ENCODE measurements at regions not wholly inside any gene's neighbourhood (a gene's known extent, or its start where the extent isn't known, plus 50 kb on each side); places are given as distances from the start of the nearest gene placed in this dataset.

DNA sequence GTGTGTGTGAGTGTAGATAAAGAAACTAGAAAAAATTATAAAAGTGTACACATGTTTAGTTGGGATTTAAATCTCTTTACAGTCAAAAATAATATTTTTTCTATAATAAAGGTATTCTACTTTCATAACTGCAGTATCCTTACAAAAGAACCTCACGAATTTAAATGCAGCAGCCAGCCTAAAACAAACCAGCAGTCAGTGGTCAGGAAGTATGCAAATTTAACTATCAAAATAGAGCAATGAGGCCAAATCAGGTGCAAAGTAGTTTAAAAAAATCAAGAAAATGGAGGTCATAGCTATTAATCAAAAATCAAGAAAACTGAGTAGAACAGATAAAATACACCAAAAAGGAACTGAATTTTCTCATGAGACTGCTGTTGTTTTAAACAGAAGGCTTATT, 407.1 kb downstream of the CDH19 start:
- Mint-ChIP-seq H3K27ac (no peak overlapping the region), H3K4me3 (no peak overlapping the region), H3K36me3 (no peaks in the 10 kb centered on the region), H3K9me3 (no peaks in the 10 kb centered on the region), H3K27me3 (ENCODE audit: low read depth) (no peaks in the 10 kb centered on the region), H3K4me1 (peaks cover 3% of the 10 kb centered on the region; the same call in 1 of the 2 replicates)
- ATAC-seq (no peak), DNase-seq (ENCODE audit: low spot score) (no peak)
- POLR2A ChIA-PET, result no interaction called here
- TF ChIP-seq NR1H2 (CRISPR knock-in tag; IDR thresholded peaks at IDR 0.05) (no peak), FOXP1 (CRISPR knock-in tag; IDR thresholded peaks at IDR 0.05; ENCODE audit: borderline replicate concordance) (no peak), PRDM15 (CRISPR knock-in tag; IDR thresholded peaks at IDR 0.05) (no peak)
- TF ChIP-seq, protein P1, sequence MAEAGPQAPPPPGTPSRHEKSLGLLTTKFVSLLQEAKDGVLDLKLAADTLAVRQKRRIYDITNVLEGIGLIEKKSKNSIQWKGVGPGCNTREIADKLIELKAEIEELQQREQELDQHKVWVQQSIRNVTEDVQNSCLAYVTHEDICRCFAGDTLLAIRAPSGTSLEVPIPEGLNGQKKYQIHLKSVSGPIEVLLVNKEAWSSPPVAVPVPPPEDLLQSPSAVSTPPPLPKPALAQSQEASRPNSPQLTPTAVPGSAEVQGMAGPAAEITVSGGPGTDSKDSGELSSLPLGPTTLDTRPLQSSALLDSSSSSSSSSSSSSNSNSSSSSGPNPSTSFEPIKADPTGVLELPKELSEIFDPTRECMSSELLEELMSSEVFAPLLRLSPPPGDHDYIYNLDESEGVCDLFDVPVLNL (CRISPR knock-in tag; IDR thresholded peaks at IDR 0.05; ENCODE audit: borderline replicate concordance, low read depth), result no peak
- TF ChIP-seq, protein P2, sequence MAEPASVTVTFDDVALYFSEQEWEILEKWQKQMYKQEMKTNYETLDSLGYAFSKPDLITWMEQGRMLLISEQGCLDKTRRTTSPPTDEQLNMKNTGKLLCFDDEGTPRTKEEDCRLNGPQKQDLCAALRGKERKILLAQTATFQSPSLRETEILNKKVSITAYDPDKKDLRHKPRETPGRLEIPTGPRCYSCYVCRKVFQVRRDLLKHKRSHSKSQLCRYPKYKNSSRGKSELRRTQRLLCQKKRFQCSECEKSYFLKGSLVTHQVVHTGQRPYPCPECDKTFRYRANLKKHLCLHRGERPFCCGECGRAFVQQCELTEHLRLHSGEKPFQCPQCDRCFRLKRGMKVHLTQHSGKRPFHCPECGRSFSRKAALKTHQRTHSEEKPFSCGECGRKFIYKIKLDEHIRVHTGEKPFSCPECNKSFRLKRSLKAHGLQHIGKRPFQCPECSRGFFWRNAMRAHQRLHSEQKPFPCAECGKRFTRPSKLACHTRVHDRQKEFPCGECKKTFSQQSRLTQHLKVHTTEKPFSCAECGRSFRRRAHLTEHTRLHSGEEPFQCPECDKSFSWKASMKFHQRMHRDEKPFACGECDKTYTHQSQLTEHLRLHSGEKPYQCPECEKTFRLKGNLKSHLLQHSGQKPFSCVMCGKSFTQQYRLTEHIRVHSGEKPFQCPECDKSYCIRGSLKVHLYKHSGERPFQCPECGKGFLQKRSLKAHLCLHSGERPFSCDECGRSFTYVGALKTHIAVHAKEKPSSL (CRISPR knock-in tag; conservative IDR thresholded peaks at IDR 0.05), result no peak
- TF ChIP-seq, protein P3, sequence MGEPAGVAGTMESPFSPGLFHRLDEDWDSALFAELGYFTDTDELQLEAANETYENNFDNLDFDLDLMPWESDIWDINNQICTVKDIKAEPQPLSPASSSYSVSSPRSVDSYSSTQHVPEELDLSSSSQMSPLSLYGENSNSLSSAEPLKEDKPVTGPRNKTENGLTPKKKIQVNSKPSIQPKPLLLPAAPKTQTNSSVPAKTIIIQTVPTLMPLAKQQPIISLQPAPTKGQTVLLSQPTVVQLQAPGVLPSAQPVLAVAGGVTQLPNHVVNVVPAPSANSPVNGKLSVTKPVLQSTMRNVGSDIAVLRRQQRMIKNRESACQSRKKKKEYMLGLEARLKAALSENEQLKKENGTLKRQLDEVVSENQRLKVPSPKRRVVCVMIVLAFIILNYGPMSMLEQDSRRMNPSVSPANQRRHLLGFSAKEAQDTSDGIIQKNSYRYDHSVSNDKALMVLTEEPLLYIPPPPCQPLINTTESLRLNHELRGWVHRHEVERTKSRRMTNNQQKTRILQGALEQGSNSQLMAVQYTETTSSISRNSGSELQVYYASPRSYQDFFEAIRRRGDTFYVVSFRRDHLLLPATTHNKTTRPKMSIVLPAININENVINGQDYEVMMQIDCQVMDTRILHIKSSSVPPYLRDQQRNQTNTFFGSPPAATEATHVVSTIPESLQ (CRISPR knock-in tag; IDR thresholded peaks at IDR 0.05), result no peak
- CTCF ChIA-PET, result no interaction called here

- H3K27ac Mint-ChIP-seq, result no peak overlapping the region
- H3K4me3 Mint-ChIP-seq, result no peak overlapping the region
- ATAC-seq, result peak; percentile 44
- POLR2A ChIA-PET, result no interaction called here
- peaks cover 3% of the 10 kb centered on the region; the same call in 1 of the 2 replicates for H3K4me1 Mint-ChIP-seq
- H3K27me3 Mint-ChIP-seq (ENCODE audit: low read depth), result no peaks in the 10 kb centered on the region
- no peaks in the 10 kb centered on the region for H3K9me3 Mint-ChIP-seq
- no peak for DNase-seq (ENCODE audit: low spot score)
- TF ChIP-seq, protein P4, sequence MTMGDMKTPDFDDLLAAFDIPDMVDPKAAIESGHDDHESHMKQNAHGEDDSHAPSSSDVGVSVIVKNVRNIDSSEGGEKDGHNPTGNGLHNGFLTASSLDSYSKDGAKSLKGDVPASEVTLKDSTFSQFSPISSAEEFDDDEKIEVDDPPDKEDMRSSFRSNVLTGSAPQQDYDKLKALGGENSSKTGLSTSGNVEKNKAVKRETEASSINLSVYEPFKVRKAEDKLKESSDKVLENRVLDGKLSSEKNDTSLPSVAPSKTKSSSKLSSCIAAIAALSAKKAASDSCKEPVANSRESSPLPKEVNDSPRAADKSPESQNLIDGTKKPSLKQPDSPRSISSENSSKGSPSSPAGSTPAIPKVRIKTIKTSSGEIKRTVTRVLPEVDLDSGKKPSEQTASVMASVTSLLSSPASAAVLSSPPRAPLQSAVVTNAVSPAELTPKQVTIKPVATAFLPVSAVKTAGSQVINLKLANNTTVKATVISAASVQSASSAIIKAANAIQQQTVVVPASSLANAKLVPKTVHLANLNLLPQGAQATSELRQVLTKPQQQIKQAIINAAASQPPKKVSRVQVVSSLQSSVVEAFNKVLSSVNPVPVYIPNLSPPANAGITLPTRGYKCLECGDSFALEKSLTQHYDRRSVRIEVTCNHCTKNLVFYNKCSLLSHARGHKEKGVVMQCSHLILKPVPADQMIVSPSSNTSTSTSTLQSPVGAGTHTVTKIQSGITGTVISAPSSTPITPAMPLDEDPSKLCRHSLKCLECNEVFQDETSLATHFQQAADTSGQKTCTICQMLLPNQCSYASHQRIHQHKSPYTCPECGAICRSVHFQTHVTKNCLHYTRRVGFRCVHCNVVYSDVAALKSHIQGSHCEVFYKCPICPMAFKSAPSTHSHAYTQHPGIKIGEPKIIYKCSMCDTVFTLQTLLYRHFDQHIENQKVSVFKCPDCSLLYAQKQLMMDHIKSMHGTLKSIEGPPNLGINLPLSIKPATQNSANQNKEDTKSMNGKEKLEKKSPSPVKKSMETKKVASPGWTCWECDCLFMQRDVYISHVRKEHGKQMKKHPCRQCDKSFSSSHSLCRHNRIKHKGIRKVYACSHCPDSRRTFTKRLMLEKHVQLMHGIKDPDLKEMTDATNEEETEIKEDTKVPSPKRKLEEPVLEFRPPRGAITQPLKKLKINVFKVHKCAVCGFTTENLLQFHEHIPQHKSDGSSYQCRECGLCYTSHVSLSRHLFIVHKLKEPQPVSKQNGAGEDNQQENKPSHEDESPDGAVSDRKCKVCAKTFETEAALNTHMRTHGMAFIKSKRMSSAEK (CRISPR knock-in tag; IDR thresholded peaks at IDR 0.05; ENCODE audit: borderline replicate concordance), result no peak
- TF ChIP-seq TP53 (CRISPR knock-in tag; IDR thresholded peaks at IDR 0.05), result no peak
- TF ChIP-seq ATF1 (CRISPR knock-in tag; IDR thresholded peaks at IDR 0.05), result no peak
- no peak for TF ChIP-seq TCF7 (CRISPR knock-in tag; IDR thresholded peaks at IDR 0.05; ENCODE audit: low read depth)
- TF ChIP-seq ZNF121 (CRISPR knock-in tag; IDR thresholded peaks at IDR 0.05), result no peak
- no peak for TF ChIP-seq MYBL2 (CRISPR knock-in tag; IDR thresholded peaks at IDR 0.05)
- no peaks in the 10 kb centered on the region for H3K36me3 Mint-ChIP-seq
- CTCF ChIA-PET, result no interaction called here
Measured at GRCh38 chr18:66193938-66194337, 410.0 kb downstream of the CDH19 start.

All from WTC11 (cell line).